ENCODE measurements at regions not wholly inside any gene's neighbourhood (a gene's known extent, or its start where the extent isn't known, plus 50 kb on each side); places are given as distances from the start of the nearest gene placed in this dataset.

- TF ChIP-seq CTCF (IDR thresholded peaks at IDR 0.05; ENCODE audit: low read depth, low read length) (no peak), EZH2phosphoT487 (IDR thresholded peaks at IDR 0.05; ENCODE audit: low read depth) (no peak)
Observed at GRCh38 chr7:13174991-13175390, 487.6 kb downstream of the ARL4A start.

Measured in OCI-LY3 (cell line).